ENCODE measurements at regions not wholly inside any gene's neighbourhood (a gene's known extent, or its start where the extent isn't known, plus 50 kb on each side); places are given as distances from the start of the nearest gene placed in this dataset.

- DNase-seq (ENCODE audit: low spot score): no peak
- in situ Hi-C loops (cut with MboI; ENCODE audit: low sequenced_read_pairs, unreplicated experiment): no loop called here
- no peak for TF ChIP-seq CTCF (IDR thresholded peaks at IDR 0.05; ENCODE audit: borderline replicate concordance, control extremely low read depth, extremely low read depth, insufficient read depth, missing control alignments)
Observed at GRCh38 chr2:4695281-4695861, 992.0 kb downstream of the DCDC2C start.

- TF ChIP-seq CTCF (IDR thresholded peaks at IDR 0.05; ENCODE audit: borderline replicate concordance, control extremely low read depth, extremely low read depth, insufficient read depth, missing control alignments): no peak
- in situ Hi-C loops (cut with MboI; ENCODE audit: low sequenced_read_pairs, unreplicated experiment): no loop called here
- no peak for DNase-seq (ENCODE audit: low spot score)
Observed at GRCh38 chr2:4715065-4715464, 977.1 kb upstream of the SOX11 start.

GRCh38 chr2:4718777-4719176, 973.4 kb upstream of the SOX11 start:
- no peak for DNase-seq (ENCODE audit: low spot score)
- TF ChIP-seq CTCF (IDR thresholded peaks at IDR 0.05; ENCODE audit: borderline replicate concordance, control extremely low read depth, extremely low read depth, insufficient read depth, missing control alignments): no peak
- in situ Hi-C loops (cut with MboI; ENCODE audit: low sequenced_read_pairs, unreplicated experiment): no loop called here

GRCh38 chr2:4725618-4726017, 966.6 kb upstream of the SOX11 start:
- in situ Hi-C loops (cut with MboI; ENCODE audit: low sequenced_read_pairs, unreplicated experiment): no loop called here
- no peak for DNase-seq (ENCODE audit: low spot score)
- no peak for TF ChIP-seq CTCF (IDR thresholded peaks at IDR 0.05; ENCODE audit: borderline replicate concordance, control extremely low read depth, extremely low read depth, insufficient read depth, missing control alignments)

GRCh38 chr2:4732560-4732959, 959.6 kb upstream of the SOX11 start:
- in situ Hi-C loops (cut with MboI; ENCODE audit: low sequenced_read_pairs, unreplicated experiment): no loop called here
- no peak for DNase-seq (ENCODE audit: low spot score)
- TF ChIP-seq CTCF (IDR thresholded peaks at IDR 0.05; ENCODE audit: borderline replicate concordance, control extremely low read depth, extremely low read depth, insufficient read depth, missing control alignments): no peak

GRCh38 chr2:4745056-4745991, 946.9 kb upstream of the SOX11 start:
- in situ Hi-C loops (cut with MboI; ENCODE audit: low sequenced_read_pairs, unreplicated experiment): no loop called here
- no peak for DNase-seq (ENCODE audit: low spot score)
- no peak for TF ChIP-seq CTCF (IDR thresholded peaks at IDR 0.05; ENCODE audit: borderline replicate concordance, control extremely low read depth, extremely low read depth, insufficient read depth, missing control alignments)
